ENCODE measurements at regions not wholly inside any gene's neighbourhood (a gene's known extent, or its start where the extent isn't known, plus 50 kb on each side); places are given as distances from the start of the nearest gene placed in this dataset.

DNA sequence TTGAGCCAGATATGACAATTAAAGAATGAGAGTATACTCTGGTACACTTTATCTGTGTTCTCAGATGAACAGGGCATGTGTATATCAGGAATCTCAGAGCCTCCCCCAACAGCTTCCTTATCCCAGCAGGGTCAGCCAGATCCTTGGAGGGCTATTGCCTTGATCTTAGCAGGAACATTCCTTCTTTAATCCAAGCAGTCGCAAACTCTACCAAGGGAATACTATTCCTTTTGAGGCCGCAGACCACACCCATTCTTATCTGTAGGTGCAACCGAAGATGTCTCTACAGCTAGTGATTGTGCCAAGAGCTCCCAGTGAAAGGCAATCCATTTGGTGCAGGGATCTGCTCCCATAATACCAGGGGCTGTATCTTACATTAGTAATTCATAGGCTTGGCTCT, 118.3 kb upstream of the DOK6 start:
- ATAC-seq (no peak), DNase-seq (ENCODE audit: low read depth, low spot score) (no peak)
- TF ChIP-seq SIN3A (IDR thresholded peaks at IDR 0.05; ENCODE audit: borderline replicate concordance, insufficient read depth, low read depth, low read length): no peak
- TF ChIP-seq REST (IDR thresholded peaks at IDR 0.05; ENCODE audit: insufficient read depth in 1 of 2, low read depth in 2 of 2, low read length in 1 of 2): no peak
- no peak for TF ChIP-seq TCF7L2 (IDR thresholded peaks at IDR 0.05; ENCODE audit: low read depth, low read length)
- no peak for TF ChIP-seq POLR2AphosphoS5 (IDR thresholded peaks at IDR 0.05; ENCODE audit: low read depth, low read length)
- TF ChIP-seq CTCF (IDR thresholded peaks at IDR 0.05): no peak
- Histone ChIP-seq H3K27me3 (ENCODE audit: control insufficient read depth, insufficient read depth, low read length) (no peaks in the 10 kb centered on the region), H3K4me1 (ENCODE audit: control insufficient read depth, insufficient read depth, low read length) (no peaks in the 10 kb centered on the region), H3K27ac (ENCODE audit: low read length) (no peak overlapping the region), H3K36me3 (ENCODE audit: control insufficient read depth, insufficient read depth, low read length) (no peaks in the 10 kb centered on the region), H3K4me3 (ENCODE audit: low read depth in 2 of 2, low read length in 2 of 2) (no peak overlapping the region), H3K9me3 (ENCODE audit: control insufficient read depth, insufficient read depth, low read depth, low read length) (no peaks in the 10 kb centered on the region)
- CTCF ChIA-PET: no interaction called here
- intact Hi-C loops (cut with micrococcal nuclease; ENCODE audit: unreplicated experiment): no loop called here
- POLR2A ChIA-PET: no interaction called here
- in situ Hi-C loops (cut with HindIII; ENCODE audit: low pct_unique_long_range_greater_than_20kb, low sequenced_read_pairs): no loop called here
- BruUV-seq (replicated peaks): no TSS peak

DNA sequence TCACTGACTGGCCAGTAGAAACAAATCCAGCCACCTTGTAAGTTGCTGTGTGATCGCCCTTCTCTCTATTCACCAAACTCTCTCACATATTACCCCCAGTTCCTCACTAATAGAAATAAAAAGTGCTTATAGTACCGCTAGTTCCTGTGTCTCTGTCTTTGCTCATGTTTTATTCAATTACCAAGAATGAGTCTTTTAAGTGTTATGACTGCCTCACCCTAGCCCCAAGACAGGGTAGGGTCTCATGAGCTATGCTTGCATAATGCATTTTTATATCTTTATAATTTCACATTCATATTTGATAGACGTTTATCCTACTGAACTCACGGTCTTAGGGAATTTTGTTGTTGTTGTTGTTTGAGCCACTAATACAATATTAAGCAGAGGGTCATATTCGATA, 109.6 kb upstream of the DOK6 start:
- no peak for ATAC-seq
- BruUV-seq (replicated peaks): no TSS peak
- no peaks in the 10 kb centered on the region for H3K36me3 ChIP-seq (ENCODE audit: control insufficient read depth, insufficient read depth, low read length)
- H3K27ac ChIP-seq (ENCODE audit: low read length): no peak overlapping the region
- in situ Hi-C loops (cut with HindIII; ENCODE audit: low pct_unique_long_range_greater_than_20kb, low sequenced_read_pairs): no loop called here
- no peak for TF ChIP-seq POLR2AphosphoS5 (IDR thresholded peaks at IDR 0.05; ENCODE audit: low read depth, low read length)
- no peak for TF ChIP-seq SIN3A (IDR thresholded peaks at IDR 0.05; ENCODE audit: borderline replicate concordance, insufficient read depth, low read depth, low read length)
- TF ChIP-seq CTCF (IDR thresholded peaks at IDR 0.05): no peak
- no peak for TF ChIP-seq REST (IDR thresholded peaks at IDR 0.05; ENCODE audit: insufficient read depth in 1 of 2, low read depth in 2 of 2, low read length in 1 of 2)
- TF ChIP-seq TCF7L2 (IDR thresholded peaks at IDR 0.05; ENCODE audit: low read depth, low read length): no peak
- CTCF ChIA-PET: no interaction called here
- POLR2A ChIA-PET: no interaction called here
- H3K27me3 ChIP-seq (ENCODE audit: control insufficient read depth, insufficient read depth, low read length): no peaks in the 10 kb centered on the region
- no peak overlapping the region for H3K4me3 ChIP-seq (ENCODE audit: low read depth in 2 of 2, low read length in 2 of 2)
- intact Hi-C loops (cut with micrococcal nuclease; ENCODE audit: unreplicated experiment): no loop called here
- H3K4me1 ChIP-seq (ENCODE audit: control insufficient read depth, insufficient read depth, low read length): no peaks in the 10 kb centered on the region
- no peak for DNase-seq (ENCODE audit: low read depth, low spot score)
- H3K9me3 ChIP-seq (ENCODE audit: control insufficient read depth, insufficient read depth, low read depth, low read length): no peaks in the 10 kb centered on the region

All from Panc1 (cell line).